GM12872 (cell line): ENCODE measurements at regions not wholly inside any gene's neighbourhood (a gene's known extent, or its start where the extent isn't known, plus 50 kb on each side); places are given as distances from the start of the nearest gene placed in this dataset.

Experiments
- TF ChIP-seq, protein P1 (sequence below): IDR thresholded peaks from 3 replicates; pipeline ENCODE4 v1.5.1; 2011; ENCODE audit warnings: low read depth, mild to moderate bottlenecking, low read length, moderate library complexity; ENCODE audit not compliant: insufficient read depth

- TF ChIP-seq, protein P1, sequence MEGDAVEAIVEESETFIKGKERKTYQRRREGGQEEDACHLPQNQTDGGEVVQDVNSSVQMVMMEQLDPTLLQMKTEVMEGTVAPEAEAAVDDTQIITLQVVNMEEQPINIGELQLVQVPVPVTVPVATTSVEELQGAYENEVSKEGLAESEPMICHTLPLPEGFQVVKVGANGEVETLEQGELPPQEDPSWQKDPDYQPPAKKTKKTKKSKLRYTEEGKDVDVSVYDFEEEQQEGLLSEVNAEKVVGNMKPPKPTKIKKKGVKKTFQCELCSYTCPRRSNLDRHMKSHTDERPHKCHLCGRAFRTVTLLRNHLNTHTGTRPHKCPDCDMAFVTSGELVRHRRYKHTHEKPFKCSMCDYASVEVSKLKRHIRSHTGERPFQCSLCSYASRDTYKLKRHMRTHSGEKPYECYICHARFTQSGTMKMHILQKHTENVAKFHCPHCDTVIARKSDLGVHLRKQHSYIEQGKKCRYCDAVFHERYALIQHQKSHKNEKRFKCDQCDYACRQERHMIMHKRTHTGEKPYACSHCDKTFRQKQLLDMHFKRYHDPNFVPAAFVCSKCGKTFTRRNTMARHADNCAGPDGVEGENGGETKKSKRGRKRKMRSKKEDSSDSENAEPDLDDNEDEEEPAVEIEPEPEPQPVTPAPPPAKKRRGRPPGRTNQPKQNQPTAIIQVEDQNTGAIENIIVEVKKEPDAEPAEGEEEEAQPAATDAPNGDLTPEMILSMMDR = no peak
These were observed 274.5 kb downstream of the C16orf95 start for GRCh38 chr16:87042551-87043230.

DNA sequence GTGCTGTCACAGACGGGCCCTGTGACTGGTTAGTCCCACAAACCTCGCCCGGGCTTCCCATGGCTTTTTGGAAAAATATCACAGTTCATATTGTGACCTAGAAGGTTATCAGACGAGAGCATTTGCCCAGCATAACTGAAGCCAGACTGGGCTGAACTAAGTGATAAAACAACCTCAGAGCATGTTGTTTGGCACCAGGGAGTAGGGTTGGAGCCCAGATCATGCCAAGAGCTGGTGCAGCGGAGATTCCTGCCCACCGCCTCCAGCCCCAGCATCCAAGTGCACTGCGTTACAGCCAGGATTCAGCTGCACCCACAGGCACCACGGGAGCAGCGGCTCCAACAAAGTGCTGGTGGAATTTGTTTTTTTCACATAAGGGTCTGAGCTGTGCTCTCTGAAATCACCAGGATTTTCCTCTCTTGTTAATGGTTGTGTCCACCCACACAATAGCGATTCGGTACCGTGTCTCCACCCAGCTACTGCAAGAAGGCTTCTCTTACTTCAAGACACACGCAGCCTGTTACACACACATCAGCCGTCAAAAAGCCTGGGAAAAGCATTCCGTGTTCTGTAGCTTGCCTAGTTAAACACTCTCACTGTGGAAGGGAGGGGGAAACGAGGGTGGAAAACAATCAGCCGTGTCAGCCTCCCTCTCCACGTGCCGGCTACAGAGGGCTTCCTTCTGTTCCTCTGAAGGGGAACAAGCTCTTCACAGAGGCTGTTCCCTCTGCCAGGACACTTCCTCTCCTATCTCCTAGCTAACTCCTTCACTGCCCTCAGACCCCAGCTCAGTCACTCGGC is 273.8 kb downstream of the C16orf95 start:
- TF ChIP-seq, protein P1 = no peak

- TF ChIP-seq, protein P1 = no peak
These were observed 273.2 kb downstream of the C16orf95 start for GRCh38 chr16:87044032-87044382.

GRCh38 chr16:87044829-87045228 is 272.4 kb downstream of the C16orf95 start:
- TF ChIP-seq, protein P1 = no peak

DNA sequence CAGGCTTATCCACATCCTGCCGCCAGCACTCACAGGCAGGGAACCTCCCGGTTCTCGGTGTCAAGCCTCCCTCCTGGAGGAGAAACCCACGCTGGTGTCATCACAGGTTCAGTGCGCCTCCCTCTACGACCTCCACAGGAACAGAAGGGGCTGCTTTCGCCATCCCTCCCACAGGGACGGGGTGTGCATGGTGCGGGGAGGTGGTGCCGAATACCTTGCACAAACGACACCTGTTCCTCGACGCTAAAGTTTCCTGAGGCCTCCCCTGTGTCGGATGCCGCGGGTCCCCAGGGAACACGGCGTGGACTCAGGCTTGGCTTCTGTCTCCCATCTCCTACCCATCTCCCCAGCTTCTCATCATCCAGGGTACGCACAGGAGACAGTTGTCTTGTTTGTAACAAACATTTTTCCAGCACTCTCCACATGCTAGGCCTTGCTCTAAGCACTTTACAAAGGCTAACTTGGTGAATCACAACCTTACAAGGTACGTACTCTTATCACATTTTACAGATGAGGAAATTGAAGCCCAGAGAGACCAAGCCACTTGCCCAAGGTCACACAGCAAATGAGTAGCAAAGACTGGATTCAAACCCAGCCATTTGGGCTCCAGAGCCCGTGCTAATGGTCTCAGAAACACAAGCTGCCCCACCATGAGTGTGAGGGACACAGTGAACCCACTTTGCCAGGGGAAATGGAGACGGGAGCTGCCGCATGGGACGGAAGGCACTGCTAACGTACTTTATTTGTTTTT is 271.6 kb downstream of the C16orf95 start:
- TF ChIP-seq, protein P1 = no peak

DNA sequence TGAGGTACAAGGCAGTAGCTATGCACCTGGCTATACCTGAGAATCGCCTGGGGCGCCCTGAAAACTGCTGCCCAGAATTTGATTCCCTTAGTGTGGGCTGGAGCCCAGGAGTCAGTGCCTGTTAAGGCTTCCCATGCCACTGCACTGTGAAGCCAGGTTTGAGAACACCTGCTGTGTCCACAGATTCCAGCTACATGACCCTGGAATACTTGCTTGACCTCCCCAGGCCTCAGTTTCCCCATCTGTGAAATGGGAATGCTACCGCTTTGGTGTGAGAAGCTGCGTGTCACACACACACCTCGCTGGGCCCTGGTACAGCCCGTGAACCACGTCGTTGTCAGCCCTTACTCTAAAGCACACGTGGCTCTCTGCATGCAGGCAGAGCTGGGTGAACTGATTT is 271.0 kb downstream of the C16orf95 start:
- TF ChIP-seq, protein P1 = no peak
